Activated naive CD4-positive, alpha-beta T cell treated with anti-CD3 and anti-CD28 coated beads, Interleukin-2, amount 50 U/mL, for 24 hours (primary cell): ENCODE measurements at regions not wholly inside any gene's neighbourhood (a gene's known extent, or its start where the extent isn't known, plus 50 kb on each side); places are given as distances from the start of the nearest gene placed in this dataset.

Source experiments
- H3K27ac Mint-ChIP-seq: one replicate; pipeline ENCODE4 v1.8.0; 2021; ENCODE audit warnings: mild to moderate bottlenecking, mixed read lengths
- H3K27me3 Mint-ChIP-seq: one replicate; pipeline ENCODE4 v1.8.0; 2021; ENCODE audit warnings: mixed read lengths
- H3K36me3 Mint-ChIP-seq: one replicate; pipeline ENCODE4 v1.8.0; 2021; ENCODE audit warnings: mixed read lengths
- H3K4me1 Mint-ChIP-seq: one replicate; pipeline ENCODE4 v1.8.0; 2021; ENCODE audit warnings: mixed read lengths
- H3K4me3 Mint-ChIP-seq: one replicate; pipeline ENCODE4 v1.8.0; 2021; ENCODE audit warnings: mild to moderate bottlenecking, mixed read lengths
- H3K9me3 Mint-ChIP-seq: one replicate; pipeline ENCODE4 v1.8.0; 2021; ENCODE audit warnings: mixed read lengths

- Mint-ChIP-seq H3K4me3 (no peak overlapping the region), H3K4me1 (no peaks in the 10 kb centered on the region), H3K36me3 (no peaks in the 10 kb centered on the region), H3K9me3 (no peaks in the 10 kb centered on the region), H3K27ac (no peak overlapping the region), H3K27me3 (peaks cover 2% of the 10 kb centered on the region)
Observed at GRCh38 chr9:86685556-86685955, 261.8 kb downstream of the GAS1 start.

- Mint-ChIP-seq H3K36me3 (no peaks in the 10 kb centered on the region), H3K4me3 (no peak overlapping the region), H3K4me1 (no peaks in the 10 kb centered on the region), H3K27me3 (peaks cover 2% of the 10 kb centered on the region), H3K9me3 (no peaks in the 10 kb centered on the region), H3K27ac (no peak overlapping the region)
Observed at GRCh38 chr9:86684148-86684547, 263.2 kb downstream of the GAS1 start.

GRCh38 chr9:86682240-86682639 is 265.1 kb downstream of the GAS1 start:
- H3K4me1 Mint-ChIP-seq = no peaks in the 10 kb centered on the region
- H3K4me3 Mint-ChIP-seq = peak overlapping the region; percentile 67
- H3K27me3 Mint-ChIP-seq = peaks cover 2% of the 10 kb centered on the region
- no peak overlapping the region for H3K27ac Mint-ChIP-seq
- no peaks in the 10 kb centered on the region for H3K36me3 Mint-ChIP-seq
- H3K9me3 Mint-ChIP-seq = no peaks in the 10 kb centered on the region

- Mint-ChIP-seq H3K4me1 (no peaks in the 10 kb centered on the region), H3K36me3 (no peaks in the 10 kb centered on the region), H3K4me3 (no peak overlapping the region), H3K27ac (no peak overlapping the region), H3K9me3 (no peaks in the 10 kb centered on the region), H3K27me3 (peaks cover 2% of the 10 kb centered on the region)
Observed at GRCh38 chr9:86679909-86680308, 267.4 kb downstream of the GAS1 start.

- Mint-ChIP-seq H3K27ac (no peak overlapping the region), H3K4me1 (no peaks in the 10 kb centered on the region), H3K36me3 (no peaks in the 10 kb centered on the region), H3K4me3 (no peak overlapping the region), H3K27me3 (no peaks in the 10 kb centered on the region), H3K9me3 (no peaks in the 10 kb centered on the region)
Observed at GRCh38 chr9:86676396-86676795, 270.9 kb downstream of the GAS1 start.

GRCh38 chr9:86675805-86676204 is 271.5 kb downstream of the GAS1 start:
- Mint-ChIP-seq H3K4me1 (no peaks in the 10 kb centered on the region), H3K27me3 (no peaks in the 10 kb centered on the region), H3K27ac (no peak overlapping the region), H3K9me3 (peaks cover 3% of the 10 kb centered on the region), H3K4me3 (no peak overlapping the region), H3K36me3 (no peaks in the 10 kb centered on the region)

GRCh38 chr9:86674487-86674886 is 272.8 kb downstream of the GAS1 start:
- no peak overlapping the region for H3K4me3 Mint-ChIP-seq
- no peak overlapping the region for H3K27ac Mint-ChIP-seq
- peaks cover 6% of the 10 kb centered on the region for H3K9me3 Mint-ChIP-seq
- H3K4me1 Mint-ChIP-seq = no peaks in the 10 kb centered on the region
- H3K27me3 Mint-ChIP-seq = peaks cover 3% of the 10 kb centered on the region
- no peaks in the 10 kb centered on the region for H3K36me3 Mint-ChIP-seq

GRCh38 chr9:86672966-86673365 is 274.3 kb downstream of the GAS1 start:
- no peak overlapping the region for H3K4me3 Mint-ChIP-seq
- peaks cover 3% of the 10 kb centered on the region for H3K27me3 Mint-ChIP-seq
- H3K36me3 Mint-ChIP-seq = no peaks in the 10 kb centered on the region
- H3K9me3 Mint-ChIP-seq = peaks cover 6% of the 10 kb centered on the region
- H3K27ac Mint-ChIP-seq = no peak overlapping the region
- H3K4me1 Mint-ChIP-seq = no peaks in the 10 kb centered on the region

- Mint-ChIP-seq H3K4me3 (no peak overlapping the region), H3K36me3 (no peaks in the 10 kb centered on the region), H3K27ac (no peak overlapping the region), H3K4me1 (no peaks in the 10 kb centered on the region), H3K9me3 (peaks cover 6% of the 10 kb centered on the region), H3K27me3 (peaks cover 4% of the 10 kb centered on the region)
Observed at GRCh38 chr9:86672301-86672700, 275.0 kb downstream of the GAS1 start.

- no peak overlapping the region for H3K27ac Mint-ChIP-seq
- H3K27me3 Mint-ChIP-seq = peaks cover 4% of the 10 kb centered on the region
- no peaks in the 10 kb centered on the region for H3K36me3 Mint-ChIP-seq
- H3K9me3 Mint-ChIP-seq = peaks cover 6% of the 10 kb centered on the region
- no peak overlapping the region for H3K4me3 Mint-ChIP-seq
- no peaks in the 10 kb centered on the region for H3K4me1 Mint-ChIP-seq
Observed at GRCh38 chr9:86671018-86671417, 276.3 kb downstream of the GAS1 start.

GRCh38 chr9:86670536-86670935 is 276.8 kb downstream of the GAS1 start:
- Mint-ChIP-seq H3K4me1 (no peaks in the 10 kb centered on the region), H3K36me3 (no peaks in the 10 kb centered on the region), H3K4me3 (no peak overlapping the region), H3K27me3 (peaks cover 4% of the 10 kb centered on the region), H3K9me3 (peaks cover 6% of the 10 kb centered on the region), H3K27ac (no peak overlapping the region)

GRCh38 chr9:86670076-86670475 is 277.2 kb downstream of the GAS1 start:
- Mint-ChIP-seq H3K27me3 (peaks cover 4% of the 10 kb centered on the region), H3K4me1 (no peaks in the 10 kb centered on the region), H3K36me3 (no peaks in the 10 kb centered on the region), H3K4me3 (no peak overlapping the region), H3K27ac (no peak overlapping the region), H3K9me3 (peaks cover 6% of the 10 kb centered on the region)

GRCh38 chr9:86669422-86669821 is 277.9 kb downstream of the GAS1 start:
- Mint-ChIP-seq H3K27ac (no peak overlapping the region), H3K4me3 (no peak overlapping the region), H3K9me3 (peaks cover 6% of the 10 kb centered on the region), H3K36me3 (no peaks in the 10 kb centered on the region), H3K27me3 (peaks cover 5% of the 10 kb centered on the region), H3K4me1 (no peaks in the 10 kb centered on the region)

- Mint-ChIP-seq H3K9me3 (peaks cover 6% of the 10 kb centered on the region), H3K27ac (no peak overlapping the region), H3K4me1 (no peaks in the 10 kb centered on the region), H3K4me3 (no peak overlapping the region), H3K27me3 (peaks cover 5% of the 10 kb centered on the region), H3K36me3 (no peaks in the 10 kb centered on the region)
Observed at GRCh38 chr9:86668488-86668887, 278.8 kb downstream of the GAS1 start.

GRCh38 chr9:86667307-86667706 is 280.0 kb downstream of the GAS1 start:
- Mint-ChIP-seq H3K9me3 (peaks cover 6% of the 10 kb centered on the region), H3K36me3 (no peaks in the 10 kb centered on the region), H3K4me3 (no peak overlapping the region), H3K27ac (no peak overlapping the region), H3K27me3 (peaks cover 5% of the 10 kb centered on the region), H3K4me1 (no peaks in the 10 kb centered on the region)

- Mint-ChIP-seq H3K9me3 (no peaks in the 10 kb centered on the region), H3K27me3 (peaks cover 5% of the 10 kb centered on the region)
Observed at GRCh38 chr9:86665416-86665815, 281.9 kb downstream of the GAS1 start.

GRCh38 chr9:86664603-86665002 is 282.7 kb downstream of the GAS1 start:
- no peak overlapping the region for H3K27ac Mint-ChIP-seq
- H3K36me3 Mint-ChIP-seq = no peaks in the 10 kb centered on the region
- H3K27me3 Mint-ChIP-seq = peaks cover 3% of the 10 kb centered on the region
- H3K9me3 Mint-ChIP-seq = no peaks in the 10 kb centered on the region
- H3K4me3 Mint-ChIP-seq = no peak overlapping the region
- H3K4me1 Mint-ChIP-seq = peaks cover 3% of the 10 kb centered on the region

More at GRCh38 chr9:86665416-86665815, 281.9 kb downstream of the GAS1 start:
- H3K27ac Mint-ChIP-seq = no peak overlapping the region
- no peaks in the 10 kb centered on the region for H3K36me3 Mint-ChIP-seq
- H3K4me1 Mint-ChIP-seq = no peaks in the 10 kb centered on the region
- no peak overlapping the region for H3K4me3 Mint-ChIP-seq
